ENCODE measurements at regions not wholly inside any gene's neighbourhood (a gene's known extent, or its start where the extent isn't known, plus 50 kb on each side); places are given as distances from the start of the nearest gene placed in this dataset.

- TF ChIP-seq, protein P1, sequence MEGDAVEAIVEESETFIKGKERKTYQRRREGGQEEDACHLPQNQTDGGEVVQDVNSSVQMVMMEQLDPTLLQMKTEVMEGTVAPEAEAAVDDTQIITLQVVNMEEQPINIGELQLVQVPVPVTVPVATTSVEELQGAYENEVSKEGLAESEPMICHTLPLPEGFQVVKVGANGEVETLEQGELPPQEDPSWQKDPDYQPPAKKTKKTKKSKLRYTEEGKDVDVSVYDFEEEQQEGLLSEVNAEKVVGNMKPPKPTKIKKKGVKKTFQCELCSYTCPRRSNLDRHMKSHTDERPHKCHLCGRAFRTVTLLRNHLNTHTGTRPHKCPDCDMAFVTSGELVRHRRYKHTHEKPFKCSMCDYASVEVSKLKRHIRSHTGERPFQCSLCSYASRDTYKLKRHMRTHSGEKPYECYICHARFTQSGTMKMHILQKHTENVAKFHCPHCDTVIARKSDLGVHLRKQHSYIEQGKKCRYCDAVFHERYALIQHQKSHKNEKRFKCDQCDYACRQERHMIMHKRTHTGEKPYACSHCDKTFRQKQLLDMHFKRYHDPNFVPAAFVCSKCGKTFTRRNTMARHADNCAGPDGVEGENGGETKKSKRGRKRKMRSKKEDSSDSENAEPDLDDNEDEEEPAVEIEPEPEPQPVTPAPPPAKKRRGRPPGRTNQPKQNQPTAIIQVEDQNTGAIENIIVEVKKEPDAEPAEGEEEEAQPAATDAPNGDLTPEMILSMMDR (IDR thresholded peaks at IDR 0.05; ENCODE audit: low read depth, low read length) = no peak
- TF ChIP-seq EZH2phosphoT487 (IDR thresholded peaks at IDR 0.05; ENCODE audit: low read depth) = no peak
These were observed 709.8 kb upstream of the DIAPH2 start for GRCh38 chrX:95974890-95975289.
